HepG2 (cell line): ENCODE measurements at regions not wholly inside any gene's neighbourhood (a gene's known extent, or its start where the extent isn't known, plus 50 kb on each side); places are given as distances from the start of the nearest gene placed in this dataset.

ENCODE experiments used
- ATAC-seq: fragments of 200-7000 bp; cut with Tn5 transposase; 3 replicates; pipeline ENCODE4 v1.9.1; 2020; ENCODE audit warnings: mild to moderate bottlenecking, moderate library complexity
- BruUV-seq: library from RNA; stranded (reverse); fragments of 400-500 nt; replicated peaks from 2 replicates; lab custom pipeline; 2021; lab: Mats Ljungman, UMichigan
- CTCF ChIA-PET: fragments of 300-600 bp; formaldehyde crosslinking; extraction: SDS; loops from one replicate; lab custom pipeline; 2021; ENCODE audit warnings: low total read pairs, inconsistent platforms, low intra/inter-chr PET ratio; lab: Yijun Ruan, JAX
- POLR2A ChIA-PET: fragments of 350-600 bp; sonication (Branson Sonifier 250); formaldehyde crosslinking; loops from one replicate; lab custom pipeline; 2020; ENCODE audit warnings: antibody characterized with exemption, inconsistent platforms; lab: Yijun Ruan, JAX
- DNase-seq: peaks from one replicate; pipeline ENCODE4 v3.0.0-alpha.2; 2015; ENCODE audit warnings: low spot score
- FAIRE-seq: peaks from 3 replicates; lab custom pipeline; 2011; peaks lifted over from hg19 to GRCh38; lab: Jason Lieb, UNC
- H2AFZ ChIP-seq: one replicate; pipeline ENCODE4 v1.6.1; 2011; ENCODE audit warnings: low read length, inconsistent platforms
- H3K27ac ChIP-seq: fragments of 300-600 bp; 3 replicates; pipeline ENCODE4 v1.8.0; 2011; ENCODE audit warnings: mixed run types, mild to moderate bottlenecking, mixed read lengths, low read length, inconsistent platforms; ENCODE audit not compliant: insufficient read depth; ENCODE audit errors: extremely low read length
- H3K27me3 ChIP-seq, 2 experiments: fragments of 200-600 bp in 1 of 2; 2 replicates in 1 of 2; 3 replicates in 1 of 2; pipeline versions ENCODE4 v1.6.0 to v1.8.0; 2011; ENCODE audit warnings: low read length in 2 of 2, mild to moderate bottlenecking in 2 of 2, moderate library complexity in 2 of 2, inconsistent platforms in 1 of 2; ENCODE audit not compliant: insufficient read depth in 2 of 2, control insufficient read depth in 1 of 2
- H3K36me3 ChIP-seq, 2 experiments: fragments of 200-600 bp in 1 of 2; replicated peaks in 1 of 2; 2 replicates in 1 of 2; 3 replicates in 1 of 2; pipeline versions ENCODE4 v1.5.1 to v1.8.0; 2011; ENCODE audit warnings: low read length in 2 of 2, inconsistent platforms in 1 of 2; ENCODE audit not compliant: insufficient read depth in 2 of 2, control insufficient read depth in 1 of 2
- H3K4me1 ChIP-seq: 2 replicates; pipeline ENCODE4 v1.5.1; 2012; ENCODE audit warnings: low read length, inconsistent platforms; ENCODE audit not compliant: insufficient read depth
- H3K4me2 ChIP-seq: 2 replicates; pipeline ENCODE4 v1.6.0; 2011; ENCODE audit warnings: low read depth, low read length, inconsistent platforms
- H3K4me3 ChIP-seq, 3 experiments: fragments of 200-600 bp in 1 of 3; sonication (generic), shearing (Covaris generic) in 1 of 3; replicated peaks in 1 of 3; 2 replicates each; pipeline ENCODE4 v1.5.1; 2011 to 2016; ENCODE audit warnings: low read length in 3 of 3, inconsistent platforms in 2 of 3, low read depth in 2 of 3, mild to moderate bottlenecking in 2 of 3, control low read depth in 1 of 3, mixed read lengths in 1 of 3; ENCODE audit not compliant: insufficient read depth in 1 of 3
- H3K79me2 ChIP-seq: one replicate; pipeline ENCODE4 v1.6.1; 2011; ENCODE audit warnings: low read length, inconsistent platforms; ENCODE audit not compliant: insufficient read depth
- H3K9ac ChIP-seq: 2 replicates; pipeline ENCODE4 v1.6.0; 2011; ENCODE audit warnings: mild to moderate bottlenecking, low read depth, low read length, inconsistent platforms; ENCODE audit not compliant: insufficient read depth
- H3K9me3 ChIP-seq: 2 replicates; pipeline ENCODE4 v1.5.1; 2012; ENCODE audit warnings: mild to moderate bottlenecking, low read length
- H4K20me1 ChIP-seq: 2 replicates; pipeline ENCODE4 v1.6.0; 2011; ENCODE audit warnings: inconsistent platforms, mild to moderate bottlenecking, low read length, moderate library complexity; ENCODE audit not compliant: insufficient read depth
- KDM5A ChIP-seq: fragments of 200-600 bp; sonication (generic); IDR thresholded peaks from 2 replicates; pipeline ENCODE4 v1.7.0; 2018; ENCODE audit warnings: antibody characterized with exemption, mild to moderate bottlenecking, low read length, borderline replicate concordance
- SP2 ChIP-seq: sonication (generic); formaldehyde crosslinking; IDR thresholded peaks from 2 replicates; pipeline ENCODE4 v1.5.1; 2020; ENCODE audit warnings: mild to moderate bottlenecking, missing genetic modification reagents
- ZMYM3 ChIP-seq: sonication (generic); formaldehyde crosslinking; IDR thresholded peaks from 2 replicates; pipeline ENCODE4 v1.5.1; 2020; ENCODE audit warnings: mild to moderate bottlenecking, missing genetic modification reagents
- ZNF142 ChIP-seq: sonication (generic); formaldehyde crosslinking; IDR thresholded peaks from 2 replicates; pipeline ENCODE4 v1.4.0; 2020; ENCODE audit warnings: missing genetic modification reagents
- ZNF281 ChIP-seq: sonication (generic); formaldehyde crosslinking; IDR thresholded peaks from 2 replicates; pipeline ENCODE4 v1.4.0; 2020; ENCODE audit warnings: missing genetic modification reagents, borderline replicate concordance
- ZNF629 ChIP-seq: sonication (generic); formaldehyde crosslinking; conservative IDR thresholded peaks from 2 replicates; pipeline ENCODE4 v1.5.0; 2020; ENCODE audit warnings: missing genetic modification reagents
- whole genome bisulfite sequencing: methylation state at CpG from one replicate; pipeline ENCODE4 v1.1.6; 2017; ENCODE audit warnings: low lambda C conversion rate; 5-methylcytosine and 5-hydroxymethylcytosine counted together
- in situ Hi-C: cut with HindIII; loops from 2 replicates; pipeline ENCODE4 v1.10.0; 2017; ENCODE audit warnings: low pct_unique_long_range_greater_than_20kb; ENCODE audit not compliant: extremely low pct_ligation_motif_present
- intact Hi-C: fragments of 100-400 bp; cut with micrococcal nuclease; formaldehyde crosslinking; loops from one replicate; pipeline ENCODE4 v1.10.0; 2022; ENCODE audit not compliant: unreplicated experiment

GRCh38 chr2:8587920-8588830, 93.7 kb upstream of the ID2 start:
- Histone ChIP-seq H3K36me3 (no peaks in the 10 kb centered on the region), H3K9ac (no peak overlapping the region), H3K4me2 (no peak overlapping the region), H3K4me3 (no peak overlapping the region)
- CTCF ChIA-PET, result no interaction called here
- in situ Hi-C loops, result no loop called here
- 49% methylated on average over 7 of the region's 7 CpGs for WGBS
- TF ChIP-seq ZMYM3, result 0 out of 2 replicates have a peak, but pooled peaks have one; percentile 39
- TF ChIP-seq KDM5A, result no peak
- TF ChIP-seq ZNF629 (CRISPR knock-in tag), result peak; percentile 84
- TF ChIP-seq, all 625 proteins: peak for 2
- no peaks in the 10 kb centered on the region for H4K20me1 ChIP-seq
- ATAC-seq (no peak), FAIRE-seq (no peak), DNase-seq (no peak)
- H3K4me1 ChIP-seq, result peaks cover 45% of the 10 kb centered on the region
- H3K27me3 ChIP-seq, result peaks cover 3 to 21% of the 10 kb centered on the region in 2 experiments; a peak in 3 of 5 replicates
- POLR2A ChIA-PET, result interaction anchor here (2.3 kb wide), 1 partner anchor 94 kb away, joined by 10 read pairs; the partner anchor contains the start of gene ID2
- H2AFZ ChIP-seq, result no peak overlapping the region
- H3K79me2 ChIP-seq, result no peaks in the 10 kb centered on the region
- H3K9me3 ChIP-seq, result no peaks in the 10 kb centered on the region
- no TSS peak for BruUV-seq
- intact Hi-C loops, result no loop called here
- no peak overlapping the region for H3K27ac ChIP-seq

DNA sequence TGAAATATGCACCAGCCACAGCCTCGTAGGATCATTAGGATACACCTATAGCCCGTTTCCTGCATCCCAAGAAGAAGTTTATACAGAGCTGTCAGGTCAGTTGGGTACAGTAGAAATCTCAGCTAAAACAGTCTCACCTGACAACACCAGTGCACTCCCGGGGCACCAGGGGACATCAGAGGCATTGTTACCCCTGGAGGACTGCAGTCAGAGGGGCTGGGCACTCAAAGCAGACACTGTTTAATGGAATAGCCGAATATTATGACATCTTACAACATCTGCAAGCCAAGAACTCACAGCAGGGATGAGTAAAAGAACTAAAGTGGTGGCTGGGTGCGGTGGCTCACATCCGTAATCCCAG, 93.0 kb upstream of the ID2 start:
- 47% methylated on average over 6 of the region's 6 CpGs for WGBS
- in situ Hi-C loops, result no loop called here
- ChIA-PET CTCF (no interaction called here), POLR2A (interaction anchor here (2.3 kb wide), 1 partner anchor 93 kb away, joined by 10 read pairs; the partner anchor contains the start of gene ID2)
- H3K4me1 ChIP-seq, result peaks cover 39% of the 10 kb centered on the region
- no TSS peak for BruUV-seq
- H3K27me3 ChIP-seq, result peaks cover 3 to 21% of the 10 kb centered on the region in 2 experiments; a peak in 3 of 5 replicates
- no peaks in the 10 kb centered on the region for H3K36me3 ChIP-seq
- no peak overlapping the region for H2AFZ ChIP-seq
- no peak overlapping the region for H3K9ac ChIP-seq
- no peaks in the 10 kb centered on the region for H4K20me1 ChIP-seq
- no peak overlapping the region for H3K4me3 ChIP-seq
- intact Hi-C loops, result no loop called here
- H3K9me3 ChIP-seq, result no peaks in the 10 kb centered on the region
- H3K79me2 ChIP-seq, result no peaks in the 10 kb centered on the region
- ATAC-seq (no peak), FAIRE-seq (no peak), DNase-seq (no peak)
- H3K27ac ChIP-seq, result no peak overlapping the region
- no peak overlapping the region for H3K4me2 ChIP-seq
- no peak for TF ChIP-seq SP2 (CRISPR knock-in tag)
- TF ChIP-seq ZNF142 (CRISPR knock-in tag), result no peak
- no peak for TF ChIP-seq ZNF281 (CRISPR knock-in tag)
